HG02610 (cell line): ENCODE measurements at regions not wholly inside any gene's neighbourhood (a gene's known extent, or its start where the extent isn't known, plus 50 kb on each side); places are given as distances from the start of the nearest gene placed in this dataset.
"Not testable (repeated sequence)": the region's sequence is repeated elsewhere in the genome, so short reads cannot be mapped to it uniquely, and the experiment has no call there.

Experiments
- ATAC-seq: cut with Tn5 transposase; IDR thresholded peaks from one replicate; pipeline ENCODE4 v1.9.1; 2021; ENCODE audit warnings: mild to moderate bottlenecking, moderate library complexity; ENCODE audit not compliant: unreplicated experiment

GRCh38 chr10:108014145-108014901 is 849.8 kb upstream of the SORCS1 start:
- ATAC-seq = peak; percentile 54

GRCh38 chr10:108005627-108006026 is 841.1 kb upstream of the SORCS1 start:
- ATAC-seq = no peak

- ATAC-seq = no peak
Measured at GRCh38 chr10:108003576-108003975, 839.1 kb upstream of the SORCS1 start.

- ATAC-seq = no peak
Measured at GRCh38 chr10:108003061-108003460, 838.6 kb upstream of the SORCS1 start.

- no peak for ATAC-seq
Measured at GRCh38 chr10:108000365-108000764, 835.9 kb upstream of the SORCS1 start.

- peak; percentile 64 for ATAC-seq
Measured at GRCh38 chr10:107994621-107995270, 830.2 kb upstream of the SORCS1 start.

GRCh38 chr10:107986571-107986970 is 822.1 kb upstream of the SORCS1 start:
- ATAC-seq = no peak

- no peak for ATAC-seq
Measured at GRCh38 chr10:107984581-107984980, 820.1 kb upstream of the SORCS1 start.

- ATAC-seq = no peak
Measured at GRCh38 chr10:107984149-107984548, 819.6 kb upstream of the SORCS1 start.

- ATAC-seq = no peak
Measured at GRCh38 chr10:107978455-107978854, 813.9 kb upstream of the SORCS1 start.

GRCh38 chr10:107971973-107972372 is 807.5 kb upstream of the SORCS1 start:
- ATAC-seq = no peak

- no peak for ATAC-seq
Measured at GRCh38 chr10:107971411-107971810, 806.9 kb upstream of the SORCS1 start.

- ATAC-seq = no peak
Measured at GRCh38 chr10:107970512-107970911, 806.0 kb upstream of the SORCS1 start.

- no peak for ATAC-seq
Measured at GRCh38 chr10:107969936-107970335, 805.4 kb upstream of the SORCS1 start.

- no peak for ATAC-seq
Measured at GRCh38 chr10:107966826-107967225, 802.3 kb upstream of the SORCS1 start.

GRCh38 chr10:107952649-107953556 is 788.4 kb upstream of the SORCS1 start:
- no peak for ATAC-seq

- not testable (repeated sequence) for ATAC-seq
Measured at GRCh38 chr10:107950411-107951062, 786.0 kb upstream of the SORCS1 start.

- no peak for ATAC-seq
Measured at GRCh38 chr10:107942826-107943225, 778.3 kb upstream of the SORCS1 start.

- no peak for ATAC-seq
Measured at GRCh38 chr10:107933076-107933475, 768.6 kb upstream of the SORCS1 start.

- no peak for ATAC-seq
Measured at GRCh38 chr10:107931808-107932207, 767.3 kb upstream of the SORCS1 start.

- ATAC-seq = no peak
Measured at GRCh38 chr10:107930037-107930436, 765.5 kb upstream of the SORCS1 start.
